HFFc6 (cell line): ENCODE measurements at regions not wholly inside any gene's neighbourhood (a gene's known extent, or its start where the extent isn't known, plus 50 kb on each side); places are given as distances from the start of the nearest gene placed in this dataset.

Source experiments
- DNase-seq: peaks from one replicate; pipeline ENCODE4 v3.0.0-alpha.2; 2018
- H3K27ac Mint-ChIP-seq: 2 replicates; pipeline ENCODE4 v1.8.0; 2020; ENCODE audit warnings: mild to moderate bottlenecking, mixed read lengths
- H3K27me3 Mint-ChIP-seq: 2 replicates; pipeline ENCODE4 v1.8.0; 2021; ENCODE audit warnings: mild to moderate bottlenecking, moderate library complexity, mixed read lengths; ENCODE audit not compliant: insufficient read depth
- H3K36me3 Mint-ChIP-seq: 2 replicates; pipeline ENCODE4 v1.8.0; 2021; ENCODE audit warnings: low read depth, mixed read lengths
- H3K4me1 Mint-ChIP-seq: 2 replicates; pipeline ENCODE4 v1.8.0; 2020; ENCODE audit warnings: low read depth, mixed read lengths
- H3K4me3 Mint-ChIP-seq: 2 replicates; pipeline ENCODE4 v1.8.0; 2020; ENCODE audit warnings: mild to moderate bottlenecking, moderate library complexity, mixed read lengths
- H3K9me3 Mint-ChIP-seq: 2 replicates; pipeline ENCODE4 v1.8.0; 2020; ENCODE audit warnings: mild to moderate bottlenecking, mixed read lengths
- CTCF ChIP-seq: fragments of 200-600 bp; sonication (generic); IDR thresholded peaks from 2 replicates; pipeline ENCODE4 v1.5.0; 2021; ENCODE audit warnings: antibody characterized with exemption, mild to moderate bottlenecking

GRCh38 chr3:161977063-161977462 is 480.5 kb downstream of the OTOL1 start:
- Mint-ChIP-seq H3K9me3 (no peaks in the 10 kb centered on the region), H3K27me3 (no peaks in the 10 kb centered on the region), H3K4me1 (peaks cover 24% of the 10 kb centered on the region), H3K36me3 (no peaks in the 10 kb centered on the region), H3K4me3 (peak overlapping the region; percentile 11; the same call in 1 of the 2 replicates), H3K27ac (peak overlapping the region; percentile 88)
- TF ChIP-seq CTCF = no peak
- peak; percentile 77 for DNase-seq

GRCh38 chr3:161977850-161978249 is 481.2 kb downstream of the OTOL1 start:
- DNase-seq = no peak
- Mint-ChIP-seq H3K27ac (no peak overlapping the region), H3K9me3 (no peaks in the 10 kb centered on the region), H3K36me3 (no peaks in the 10 kb centered on the region), H3K4me3 (no peak overlapping the region), H3K27me3 (no peaks in the 10 kb centered on the region), H3K4me1 (peaks cover 24% of the 10 kb centered on the region)
- TF ChIP-seq CTCF = no peak

- DNase-seq = no peak
- Mint-ChIP-seq H3K36me3 (no peaks in the 10 kb centered on the region), H3K27me3 (no peaks in the 10 kb centered on the region), H3K9me3 (no peaks in the 10 kb centered on the region), H3K4me1 (peaks cover 31% of the 10 kb centered on the region), H3K27ac (no peak overlapping the region), H3K4me3 (no peak overlapping the region)
- TF ChIP-seq CTCF = no peak
These were observed 491.3 kb downstream of the OTOL1 start for GRCh38 chr3:161987933-161988332.

GRCh38 chr3:161989012-161989411 is 492.4 kb downstream of the OTOL1 start:
- TF ChIP-seq CTCF = no peak
- no peaks in the 10 kb centered on the region for H3K36me3 Mint-ChIP-seq
- DNase-seq = no peak

GRCh38 chr3:161990036-161990435 is 493.4 kb downstream of the OTOL1 start:
- no peak for TF ChIP-seq CTCF
- H3K9me3 Mint-ChIP-seq = no peaks in the 10 kb centered on the region
- H3K4me1 Mint-ChIP-seq = peaks cover 31% of the 10 kb centered on the region
- H3K36me3 Mint-ChIP-seq = no peaks in the 10 kb centered on the region
- no peak overlapping the region for H3K27ac Mint-ChIP-seq
- H3K4me3 Mint-ChIP-seq = no peak overlapping the region
- H3K27me3 Mint-ChIP-seq = no peaks in the 10 kb centered on the region
- DNase-seq = no peak

More at GRCh38 chr3:161989012-161989411, 492.4 kb downstream of the OTOL1 start:
- no peak overlapping the region for H3K4me3 Mint-ChIP-seq
- H3K27me3 Mint-ChIP-seq = no peaks in the 10 kb centered on the region
- H3K9me3 Mint-ChIP-seq = no peaks in the 10 kb centered on the region
- H3K27ac Mint-ChIP-seq = no peak overlapping the region
- H3K4me1 Mint-ChIP-seq = peaks cover 31% of the 10 kb centered on the region
